CD4-positive, CD25-positive, alpha-beta regulatory T cell (primary cell): ENCODE measurements at regions not wholly inside any gene's neighbourhood (a gene's known extent, or its start where the extent isn't known, plus 50 kb on each side); places are given as distances from the start of the nearest gene placed in this dataset.

Source experiments
- ATAC-seq, 2 donors: fragments of 150-1000 bp; cut with Tn5 transposase; one replicate each; pipeline ENCODE4 v1.10.0; 2021; ENCODE audit warnings: low read depth in 2 of 2, moderate number of reproducible peaks in 2 of 2, moderate library complexity in 1 of 2
- DNase-seq, 3 donors: peaks; one replicate each; pipeline versions ENCODE4 v3.0.0 to v3.0.0-alpha.2; 2012 to 2022; ENCODE audit warnings: mixed read lengths in 1 of 3
- H3K27ac ChIP-seq: one replicate; pipeline ENCODE4 v1.7.0; 2013; ENCODE audit warnings: mild to moderate bottlenecking, low read length; ENCODE audit not compliant: insufficient read depth, poor library complexity, severe bottlenecking
- H3K27me3 ChIP-seq: one replicate; pipeline ENCODE4 v1.7.0; 2013; ENCODE audit warnings: low read length; ENCODE audit not compliant: control insufficient read depth, insufficient read depth
- H3K36me3 ChIP-seq: one replicate; pipeline ENCODE4 v1.7.0; 2013; ENCODE audit warnings: mild to moderate bottlenecking, low read length, moderate library complexity; ENCODE audit not compliant: control insufficient read depth, insufficient read depth
- H3K4me1 ChIP-seq: 2 replicates; pipeline ENCODE4 v1.7.0; 2013; ENCODE audit warnings: mild to moderate bottlenecking, low read length; ENCODE audit not compliant: insufficient read depth, control insufficient read depth, poor library complexity, severe bottlenecking
- H3K4me3 ChIP-seq: one replicate; pipeline ENCODE4 v1.7.0; 2013; ENCODE audit warnings: low read depth, mild to moderate bottlenecking, low read length, moderate library complexity
- H3K9me3 ChIP-seq, 2 experiments: 1 replicate in 1 of 2; 2 replicates in 1 of 2; pipeline ENCODE4 v1.7.0; 2013; ENCODE audit warnings: low read length in 2 of 2, mild to moderate bottlenecking in 1 of 2, moderate library complexity in 1 of 2; ENCODE audit not compliant: control insufficient read depth in 2 of 2
- H3K27ac Mint-ChIP-seq, 3 donors: one replicate each; pipeline ENCODE4 v1.8.0; 2020 to 2022; ENCODE audit warnings: mild to moderate bottlenecking in 3 of 3, mixed read lengths in 3 of 3, moderate library complexity in 2 of 3
- H3K27me3 Mint-ChIP-seq: one replicate; pipeline ENCODE4 v1.8.0; 2022; ENCODE audit warnings: mild to moderate bottlenecking, mixed read lengths
- H3K36me3 Mint-ChIP-seq: one replicate; pipeline ENCODE4 v1.8.0; 2020; ENCODE audit warnings: mixed read lengths
- H3K4me1 Mint-ChIP-seq, 4 donors: one replicate each; pipeline ENCODE4 v1.8.0; 2020 to 2022; ENCODE audit warnings: mixed read lengths in 4 of 4, mild to moderate bottlenecking in 1 of 4
- H3K4me3 Mint-ChIP-seq, 4 donors: one replicate each; pipeline ENCODE4 v1.8.0; 2020 to 2022; ENCODE audit warnings: mild to moderate bottlenecking in 4 of 4, mixed read lengths in 4 of 4, moderate library complexity in 3 of 4
- H3K9me3 Mint-ChIP-seq, 7 donors: one replicate each; pipeline ENCODE4 v1.8.0; 2020 to 2022; ENCODE audit warnings: mixed read lengths in 7 of 7, mild to moderate bottlenecking in 3 of 7, moderate library complexity in 2 of 7

DNA sequence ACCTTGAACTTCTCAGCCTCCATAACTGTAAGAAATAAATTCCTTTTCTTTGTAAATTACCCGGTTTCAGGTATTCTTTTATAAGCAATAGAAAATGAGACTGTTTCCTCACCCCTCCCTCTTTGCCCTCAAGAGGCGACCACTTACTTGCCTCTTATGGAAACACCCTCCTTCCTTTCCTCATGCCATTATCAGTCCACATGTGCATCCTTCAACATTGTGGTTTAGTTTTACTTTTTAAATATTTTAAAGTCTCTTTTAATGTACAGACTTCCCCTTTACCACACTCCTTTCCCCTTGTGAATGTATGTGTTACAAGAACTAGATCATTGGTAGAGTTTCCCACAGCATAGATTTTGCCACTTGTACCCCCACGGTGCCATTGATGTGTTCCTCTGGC lies 202.4 kb upstream of the SIX2 start:
- H3K36me3 ChIP-seq = no peaks in the 10 kb centered on the region
- no peaks in the 10 kb centered on the region for H3K9me3 Mint-ChIP-seq
- H3K4me3 ChIP-seq = no peak overlapping the region
- H3K36me3 Mint-ChIP-seq = no peaks in the 10 kb centered on the region
- no peaks in the 10 kb centered on the region for H3K9me3 ChIP-seq
- H3K27me3 Mint-ChIP-seq = no peaks in the 10 kb centered on the region
- H3K4me1 Mint-ChIP-seq = no peaks in the 10 kb centered on the region
- no peaks in the 10 kb centered on the region for H3K4me1 ChIP-seq
- no peak overlapping the region for H3K27ac ChIP-seq
- DNase-seq (no peak), ATAC-seq (no peak)
- H3K27ac Mint-ChIP-seq = no peak overlapping the region
- H3K4me3 Mint-ChIP-seq = no peak overlapping the region
- H3K27me3 ChIP-seq = no peaks in the 10 kb centered on the region

DNA sequence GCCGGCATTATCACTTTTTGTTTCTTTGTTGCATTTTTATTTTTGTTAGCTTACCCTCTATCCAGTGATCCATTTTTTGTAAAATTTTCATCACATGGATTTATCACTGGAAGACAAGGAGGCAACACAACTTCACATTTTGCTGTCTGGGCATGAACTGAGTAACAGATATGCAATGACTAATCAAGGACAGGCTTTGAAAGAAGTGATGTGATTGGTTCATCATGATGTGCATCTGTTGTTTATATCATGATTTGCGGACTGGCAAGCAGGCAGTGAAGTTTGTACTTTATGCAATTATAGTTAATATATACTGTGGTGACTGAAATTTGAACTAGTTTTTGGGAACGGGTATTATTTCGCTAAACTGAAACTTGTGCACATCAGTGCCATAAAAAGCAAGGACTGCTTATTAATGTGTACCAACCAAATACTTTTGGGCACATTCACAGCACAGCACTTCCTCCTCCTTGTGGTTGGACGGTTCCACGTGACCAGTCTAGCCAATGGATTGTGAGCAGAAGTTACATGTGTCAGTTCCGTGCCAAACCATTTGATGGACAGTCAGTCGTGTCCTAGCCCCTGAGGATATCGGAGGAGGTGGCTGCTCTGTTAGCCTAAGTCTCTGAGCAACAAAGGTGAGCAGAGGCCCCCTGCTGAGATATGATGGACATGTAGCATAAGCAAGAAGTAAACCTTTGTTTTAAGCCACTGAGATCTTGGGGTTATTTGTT lies 201.4 kb upstream of the SIX2 start:
- H3K36me3 Mint-ChIP-seq = no peaks in the 10 kb centered on the region
- no peak for ATAC-seq

DNA sequence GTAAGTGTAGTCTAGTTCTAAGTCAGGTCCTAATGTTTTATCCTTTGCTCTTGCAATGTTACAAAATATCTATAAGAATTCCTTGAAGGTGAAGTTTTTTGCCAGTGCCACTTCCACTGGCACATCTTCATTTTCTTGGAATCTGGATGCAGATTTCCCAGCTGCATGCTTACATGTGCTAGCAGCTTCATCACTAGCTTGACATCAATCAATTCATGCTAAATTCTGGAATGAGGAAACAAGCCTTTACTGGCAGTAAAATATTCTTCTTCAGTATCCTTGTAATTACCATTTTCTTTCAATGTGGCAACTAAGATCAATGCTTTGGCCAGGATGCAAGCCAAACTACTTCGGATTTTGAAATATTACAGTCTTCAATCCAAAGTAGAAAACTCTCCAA lies 200.6 kb upstream of the SIX2 start:
- Histone ChIP-seq H3K36me3 (no peaks in the 10 kb centered on the region), H3K9me3 (no peaks in the 10 kb centered on the region), H3K27ac (no peak overlapping the region), H3K27me3 (no peaks in the 10 kb centered on the region), H3K4me3 (no peak overlapping the region), H3K4me1 (no peaks in the 10 kb centered on the region)
- H3K4me3 Mint-ChIP-seq = no peak overlapping the region
- no peaks in the 10 kb centered on the region for H3K36me3 Mint-ChIP-seq
- DNase-seq (no peak), ATAC-seq (no peak)
- no peaks in the 10 kb centered on the region for H3K4me1 Mint-ChIP-seq
- H3K9me3 Mint-ChIP-seq = no peaks in the 10 kb centered on the region
- no peak overlapping the region for H3K27ac Mint-ChIP-seq
- no peaks in the 10 kb centered on the region for H3K27me3 Mint-ChIP-seq

More for the DNA sequence above, 201.4 kb upstream of the SIX2 start:
- Histone ChIP-seq H3K4me1 (no peaks in the 10 kb centered on the region), H3K36me3 (no peaks in the 10 kb centered on the region), H3K9me3 (no peaks in the 10 kb centered on the region), H3K27me3 (no peaks in the 10 kb centered on the region), H3K4me3 (no peak overlapping the region), H3K27ac (no peak overlapping the region)
- Mint-ChIP-seq H3K9me3 (no peaks in the 10 kb centered on the region), H3K27ac (no peak overlapping the region), H3K4me1 (no peaks in the 10 kb centered on the region), H3K4me3 (no peak overlapping the region), H3K27me3 (no peaks in the 10 kb centered on the region)
- no peak for DNase-seq

DNA sequence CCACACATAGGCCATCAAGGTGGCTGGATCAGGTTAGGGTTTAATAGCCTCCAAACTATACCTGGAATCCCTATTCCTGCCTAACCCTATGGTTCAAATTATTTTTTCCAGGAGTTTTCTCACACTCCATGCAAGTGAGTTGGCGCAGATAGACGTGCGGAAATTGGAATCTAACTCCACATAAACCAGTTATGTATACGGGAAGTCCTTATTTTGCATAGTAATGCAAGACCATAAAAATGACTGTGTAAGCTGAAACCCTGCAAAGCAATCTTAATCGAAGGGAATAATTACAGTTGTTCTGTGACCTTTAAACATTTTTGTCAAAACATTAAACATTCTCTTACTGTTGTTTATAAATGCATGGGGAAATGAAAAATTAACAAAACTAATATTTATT lies 200.1 kb upstream of the SIX2 start:
- H3K27me3 Mint-ChIP-seq = no peaks in the 10 kb centered on the region
- H3K4me1 ChIP-seq = no peaks in the 10 kb centered on the region
- H3K4me1 Mint-ChIP-seq = no peaks in the 10 kb centered on the region
- no peaks in the 10 kb centered on the region for H3K9me3 Mint-ChIP-seq
- no peak for DNase-seq
- H3K36me3 Mint-ChIP-seq = no peaks in the 10 kb centered on the region
- no peak for ATAC-seq
- H3K4me3 ChIP-seq = no peak overlapping the region
- H3K27ac ChIP-seq = no peak overlapping the region
- H3K4me3 Mint-ChIP-seq = no peak overlapping the region
- no peaks in the 10 kb centered on the region for H3K36me3 ChIP-seq
- H3K27me3 ChIP-seq = no peaks in the 10 kb centered on the region
- H3K9me3 ChIP-seq = no peaks in the 10 kb centered on the region
- H3K27ac Mint-ChIP-seq = no peak overlapping the region

DNA sequence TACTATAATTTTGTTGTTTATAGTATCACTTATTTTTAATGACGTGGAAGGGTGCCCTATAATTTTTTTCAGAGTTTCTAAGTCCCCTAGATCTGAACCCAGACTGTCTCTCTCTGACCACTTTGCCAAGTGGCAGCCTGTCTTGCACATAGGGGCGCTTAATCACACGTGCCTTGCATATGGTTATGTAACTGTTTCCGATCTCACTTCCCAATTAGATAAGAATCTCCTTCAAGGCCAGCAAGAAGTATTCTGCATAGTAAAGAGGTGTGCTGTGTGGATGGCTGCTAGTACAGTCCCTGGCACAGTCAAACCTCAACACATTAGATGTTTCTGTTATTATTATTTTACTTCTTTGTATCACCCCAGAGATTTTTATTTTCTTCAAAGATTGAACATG lies 197.8 kb upstream of the SIX2 start:
- H3K9me3 Mint-ChIP-seq = peaks cover 0 to 2% (median 0%) of the 10 kb centered on the region in 7 donors
- H3K27me3 Mint-ChIP-seq = no peaks in the 10 kb centered on the region

DNA sequence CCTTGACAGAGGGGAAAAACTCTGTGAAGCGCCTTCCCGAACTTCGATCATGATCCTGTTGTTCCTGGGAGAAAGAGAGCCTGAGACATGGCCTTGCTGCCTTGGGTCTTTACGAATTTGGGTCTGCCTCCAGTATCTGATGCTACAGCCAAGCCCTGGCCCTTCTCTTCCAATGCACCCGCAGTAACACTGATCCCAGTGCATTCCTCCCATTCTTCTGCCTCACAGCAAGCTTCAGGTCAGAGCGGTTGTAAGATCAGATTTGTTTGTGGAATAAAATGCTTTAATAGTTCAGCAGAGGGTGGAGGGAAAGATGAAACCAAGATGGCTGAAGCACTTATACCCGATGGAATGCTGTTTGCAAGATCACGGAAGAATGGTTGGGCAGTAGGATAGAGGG lies 196.7 kb upstream of the SIX2 start:
- peaks cover 2% of the 10 kb centered on the region for H3K27me3 ChIP-seq
- no peak overlapping the region for H3K27ac Mint-ChIP-seq

More for the DNA sequence above, 197.8 kb upstream of the SIX2 start:
- DNase-seq = no peak
- Histone ChIP-seq H3K4me1 (no peaks in the 10 kb centered on the region), H3K36me3 (no peaks in the 10 kb centered on the region), H3K27me3 (no peaks in the 10 kb centered on the region), H3K27ac (no peak overlapping the region), H3K9me3 (no peaks in the 10 kb centered on the region), H3K4me3 (no peak overlapping the region)
- Mint-ChIP-seq H3K36me3 (no peaks in the 10 kb centered on the region), H3K4me1 (no peaks in the 10 kb centered on the region), H3K4me3 (no peak overlapping the region), H3K27ac (no peak overlapping the region)
- no peak for ATAC-seq

DNA sequence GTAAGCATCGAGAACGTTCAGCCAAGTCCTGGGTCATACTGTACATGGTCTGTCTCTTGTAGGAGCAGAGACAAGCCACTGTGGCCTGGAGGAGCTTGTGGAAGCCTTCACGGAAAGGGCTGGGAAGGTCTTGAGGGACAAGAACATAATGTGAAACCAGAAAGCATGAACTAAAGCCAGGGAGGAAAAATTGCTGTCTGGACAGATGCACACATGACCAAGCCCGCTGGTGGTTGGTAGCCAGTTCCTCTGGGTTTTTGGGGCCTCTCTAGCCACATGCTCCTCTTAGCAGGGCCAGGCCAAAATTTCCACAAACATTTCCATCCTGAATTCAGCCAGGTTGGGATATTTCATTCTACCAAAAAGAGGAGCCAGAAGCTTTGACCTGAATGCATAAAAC lies 196.2 kb upstream of the SIX2 start:
- H3K27me3 ChIP-seq = peaks cover 2% of the 10 kb centered on the region
- H3K27ac ChIP-seq = no peak overlapping the region
- H3K4me3 ChIP-seq = no peak overlapping the region
- H3K27me3 Mint-ChIP-seq = no peaks in the 10 kb centered on the region
- H3K27ac Mint-ChIP-seq = no peak overlapping the region
- no peaks in the 10 kb centered on the region for H3K9me3 ChIP-seq
- no peaks in the 10 kb centered on the region for H3K4me1 Mint-ChIP-seq
- no peak overlapping the region for H3K4me3 Mint-ChIP-seq
- H3K9me3 Mint-ChIP-seq = peaks cover 0 to 8% (median 5%) of the 10 kb centered on the region in 7 donors
- no peak for ATAC-seq
- no peaks in the 10 kb centered on the region for H3K36me3 ChIP-seq
- H3K36me3 Mint-ChIP-seq = no peaks in the 10 kb centered on the region
- H3K4me1 ChIP-seq = no peaks in the 10 kb centered on the region
- DNase-seq = no peak

More for the DNA sequence above, 196.7 kb upstream of the SIX2 start:
- no peaks in the 10 kb centered on the region for H3K9me3 ChIP-seq
- Mint-ChIP-seq H3K27me3 (no peaks in the 10 kb centered on the region), H3K4me3 (no peak overlapping the region), H3K36me3 (no peaks in the 10 kb centered on the region), H3K9me3 (peaks cover 0 to 8% (median 5%) of the 10 kb centered on the region in 7 donors), H3K4me1 (no peaks in the 10 kb centered on the region)
- no peaks in the 10 kb centered on the region for H3K4me1 ChIP-seq
- no peak for ATAC-seq
- no peak for DNase-seq
- no peaks in the 10 kb centered on the region for H3K36me3 ChIP-seq
- H3K27ac ChIP-seq = no peak overlapping the region
- H3K4me3 ChIP-seq = no peak overlapping the region

DNA sequence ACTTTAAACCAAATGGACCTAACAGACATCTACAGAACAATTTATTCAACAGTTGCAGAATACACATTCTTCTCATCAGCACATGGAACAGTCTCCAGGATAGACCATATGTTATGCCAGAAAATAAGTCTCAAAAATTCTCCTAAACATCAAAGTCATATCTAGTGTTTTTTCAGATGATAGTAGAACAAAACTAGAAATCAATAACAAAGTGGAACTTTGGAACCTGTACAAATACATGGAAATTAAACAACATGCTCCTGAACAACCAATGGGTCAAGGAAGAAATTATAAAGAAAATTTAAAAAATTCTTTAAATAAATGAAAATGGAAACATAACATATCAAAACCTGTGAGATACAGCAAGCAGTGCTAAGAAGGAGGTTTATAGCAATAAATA lies 194.1 kb upstream of the SIX2 start:
- peaks cover 4% of the 10 kb centered on the region for H3K27me3 Mint-ChIP-seq
- no peak for ATAC-seq
- Histone ChIP-seq H3K36me3 (no peaks in the 10 kb centered on the region), H3K27me3 (peaks cover 2% of the 10 kb centered on the region), H3K27ac (no peak overlapping the region), H3K4me1 (no peaks in the 10 kb centered on the region), H3K4me3 (no peak overlapping the region), H3K9me3 (no peaks in the 10 kb centered on the region)
- H3K4me1 Mint-ChIP-seq = no peaks in the 10 kb centered on the region
- no peaks in the 10 kb centered on the region for H3K36me3 Mint-ChIP-seq
- no peak overlapping the region for H3K27ac Mint-ChIP-seq
- peaks cover 0 to 8% (median 5%) of the 10 kb centered on the region in 7 donors for H3K9me3 Mint-ChIP-seq
- no peak overlapping the region for H3K4me3 Mint-ChIP-seq
- no peak for DNase-seq
